H1 (cell line): ENCODE measurements at regions not wholly inside any gene's neighbourhood (a gene's known extent, or its start where the extent isn't known, plus 50 kb on each side); places are given as distances from the start of the nearest gene placed in this dataset.

ENCODE experiments used
- CTCF ChIA-PET: fragments of 300-600 bp; sonication (Branson Sonifier 250); formaldehyde crosslinking; loops from one replicate; lab custom pipeline; 2021; ENCODE audit not compliant: partially characterized antibody; lab: Charles Lee
- POLR2A ChIA-PET: fragments of 300-600 bp; sonication (Branson Sonifier 250); formaldehyde crosslinking; loops from one replicate; lab custom pipeline; 2021; ENCODE audit warnings: inconsistent platforms; ENCODE audit not compliant: partially characterized antibody; lab: Charles Lee
- DNase-seq, 2 experiments: peaks; one replicate each; pipeline versions ENCODE4 v3.0.0 to v3.0.0-alpha.2; 2010 to 2022; ENCODE audit warnings: low spot score in 2 of 2, low read depth in 1 of 2, mixed read lengths in 1 of 2
- FAIRE-seq: peaks from 2 replicates; lab custom pipeline; 2011; peaks lifted over from hg19 to GRCh38; lab: Jason Lieb, UNC
- H2AFZ ChIP-seq: 2 replicates; pipeline ENCODE4 v1.8.1; 2012; ENCODE audit warnings: low read length, inconsistent platforms
- H2AK5ac ChIP-seq: 2 replicates; pipeline ENCODE4 v1.6.1; 2013; ENCODE audit warnings: low read depth, low read length
- H2BK120ac ChIP-seq: replicated peaks from 2 replicates; pipeline ENCODE3; 2013; ENCODE audit warnings: low read depth, low read length, inconsistent platforms
- H2BK12ac ChIP-seq: 2 replicates; pipeline ENCODE4 v1.6.1; 2013; ENCODE audit warnings: low read depth, low read length
- H2BK15ac ChIP-seq: 2 replicates; pipeline ENCODE4 v1.6.1; 2013; ENCODE audit warnings: low read length
- H2BK20ac ChIP-seq: 2 replicates; pipeline ENCODE4 v1.6.1; 2013; ENCODE audit warnings: low read length
- H2BK5ac ChIP-seq: 2 replicates; pipeline ENCODE4 v1.6.1; 2013; ENCODE audit warnings: low read depth, low read length
- H3K14ac ChIP-seq: 2 replicates; pipeline ENCODE4 v1.6.1; 2013; ENCODE audit warnings: inconsistent platforms; ENCODE audit not compliant: insufficient read length
- H3K18ac ChIP-seq: 2 replicates; pipeline ENCODE4 v1.6.1; 2013; ENCODE audit warnings: low read length; ENCODE audit errors: extremely low read depth
- H3K23ac ChIP-seq: 2 replicates; pipeline ENCODE4 v1.6.1; 2013; ENCODE audit warnings: inconsistent platforms; ENCODE audit not compliant: insufficient read length
- H3K23me2 ChIP-seq: 2 replicates; pipeline ENCODE4 v1.6.1; 2013; ENCODE audit warnings: low read depth, low read length
- H3K27ac ChIP-seq: 2 replicates; pipeline ENCODE4 v1.6.1; 2011; ENCODE audit warnings: low read depth, low read length, inconsistent platforms
- H3K27me3 ChIP-seq, 4 experiments: replicated peaks in 1 of 4; 1 replicate in 1 of 4; 2 replicates in 3 of 4; pipeline versions ENCODE4 v1.6.1 to v1.8.1; 2011 to 2013; ENCODE audit warnings: low read length in 3 of 4, mild to moderate bottlenecking in 3 of 4, inconsistent platforms in 2 of 4, mixed read lengths in 2 of 4, moderate library complexity in 1 of 4; ENCODE audit not compliant: control insufficient read depth in 3 of 4, insufficient read depth in 3 of 4; ENCODE audit errors: extremely low read depth in 1 of 4
- H3K36me3 ChIP-seq, 4 experiments: 2 replicates each; pipeline versions ENCODE4 v1.6.1 to v1.8.1; 2011 to 2013; ENCODE audit warnings: mild to moderate bottlenecking in 4 of 4, low read length in 3 of 4, moderate library complexity in 2 of 4, control low read depth in 1 of 4, inconsistent platforms in 1 of 4; ENCODE audit not compliant: insufficient read depth in 4 of 4, control insufficient read depth in 2 of 4
- H3K4ac ChIP-seq: replicated peaks from 2 replicates; pipeline ENCODE3; 2013; ENCODE audit warnings: low read length, low read depth, mixed read lengths, inconsistent platforms; ENCODE audit not compliant: insufficient read length
- H3K4me1 ChIP-seq, 4 experiments: replicated peaks in 1 of 4; 1 replicate in 1 of 4; 2 replicates in 3 of 4; pipeline versions ENCODE4 v1.6.1 to v1.8.1; 2011 to 2013; ENCODE audit warnings: low read length in 3 of 4, inconsistent platforms in 2 of 4, mixed read lengths in 1 of 4; ENCODE audit not compliant: insufficient read depth in 4 of 4, control insufficient read depth in 3 of 4
- H3K4me2 ChIP-seq, 2 experiments: 2 replicates each; pipeline versions ENCODE4 v1.6.1 to v1.8.1; 2011 to 2013; ENCODE audit warnings: low read depth in 2 of 2, low read length in 2 of 2, control low read depth in 1 of 2, inconsistent platforms in 1 of 2, mild to moderate bottlenecking in 1 of 2; ENCODE audit not compliant: insufficient read depth in 1 of 2
- H3K4me3 ChIP-seq, 4 experiments: fragments of 200-600, 300-600 bp in 1 of 4; sonication (generic), shearing (Covaris generic), sonication (Bioruptor Twin) in 1 of 4; 2 replicates each; pipeline versions ENCODE4 v1.5.1 to v1.8.1; 2011 to 2016; ENCODE audit warnings: low read length in 4 of 4, low read depth in 3 of 4, control low read depth in 2 of 4, inconsistent platforms in 2 of 4, mild to moderate bottlenecking in 2 of 4, mixed read lengths in 1 of 4, moderate library complexity in 1 of 4; ENCODE audit not compliant: insufficient read depth in 2 of 4; ENCODE audit errors: extremely low read depth in 1 of 4
- H3K56ac ChIP-seq: replicated peaks from 2 replicates; pipeline ENCODE3; 2013; ENCODE audit warnings: low read depth, mild to moderate bottlenecking, mixed read lengths, low read length, inconsistent platforms; ENCODE audit not compliant: insufficient read length
- H3K79me1 ChIP-seq: 2 replicates; pipeline ENCODE4 v1.6.1; 2013; ENCODE audit warnings: low read depth, low read length, control low read depth
- H3K79me2 ChIP-seq, 2 experiments: 2 replicates each; pipeline versions ENCODE4 v1.6.1 to v1.8.1; 2012 to 2013; ENCODE audit warnings: low read length in 2 of 2, mild to moderate bottlenecking in 2 of 2, inconsistent platforms in 1 of 2; ENCODE audit not compliant: insufficient read depth in 2 of 2, control insufficient read depth in 1 of 2
- H3K9ac ChIP-seq, 4 experiments: replicated peaks in 1 of 4; 1 replicate in 1 of 4; 2 replicates in 3 of 4; pipeline versions ENCODE4 v1.6.1 to v1.8.1; 2011 to 2013; ENCODE audit warnings: low read depth in 3 of 4, low read length in 3 of 4, control low read depth in 2 of 4, mild to moderate bottlenecking in 2 of 4, moderate library complexity in 2 of 4, inconsistent platforms in 1 of 4; ENCODE audit errors: extremely low read depth in 1 of 4
- H3K9me3 ChIP-seq, 2 experiments: 2 replicates each; pipeline versions ENCODE4 v1.6.1 to v1.8.1; 2012 to 2013; ENCODE audit warnings: mild to moderate bottlenecking in 2 of 2, moderate library complexity in 2 of 2, control low read depth in 1 of 2, inconsistent platforms in 1 of 2, low read depth in 1 of 2, low read length in 1 of 2, mixed read lengths in 1 of 2; ENCODE audit not compliant: insufficient read depth in 2 of 2
- H4K20me1 ChIP-seq, 2 experiments: replicated peaks in 1 of 2; 2 replicates each; pipeline versions ENCODE3 to v1.8.1; 2011 to 2013; ENCODE audit warnings: inconsistent platforms in 2 of 2, low read length in 2 of 2, mild to moderate bottlenecking in 1 of 2; ENCODE audit not compliant: insufficient read depth in 2 of 2, control insufficient read depth in 1 of 2
- H4K5ac ChIP-seq: 2 replicates; pipeline ENCODE4 v1.6.1; 2013; ENCODE audit warnings: low read length, low read depth, mixed read lengths, inconsistent platforms; ENCODE audit not compliant: insufficient read length
- H4K8ac ChIP-seq: 2 replicates; pipeline ENCODE4 v1.8.0; 2013; ENCODE audit warnings: mild to moderate bottlenecking, moderate library complexity, low read length, inconsistent platforms; ENCODE audit not compliant: insufficient read depth; ENCODE audit errors: extremely low read depth
- H4K91ac ChIP-seq: replicated peaks from 2 replicates; pipeline ENCODE3; 2013; ENCODE audit warnings: low read length, mixed read lengths, inconsistent platforms; ENCODE audit not compliant: insufficient read length
- CEBPB ChIP-seq: IDR thresholded peaks from 2 replicates; pipeline ENCODE4 v1.6.1; 2012; ENCODE audit warnings: low read depth, low read length
- CHD2 ChIP-seq: IDR thresholded peaks from 2 replicates; pipeline ENCODE4 v1.6.1; 2012; ENCODE audit warnings: low read length, improper control_type of control experiment
- GTF2F1 ChIP-seq: IDR thresholded peaks from 2 replicates; pipeline ENCODE4 v1.6.1; 2012; ENCODE audit warnings: low read depth, low read length, improper control_type of control experiment, borderline replicate concordance
- NANOG ChIP-seq: IDR thresholded peaks from 2 replicates; pipeline ENCODE4 v1.6.1; 2011; ENCODE audit warnings: low read length, low read depth, mild to moderate bottlenecking, inconsistent platforms; ENCODE audit not compliant: insufficient read depth, poor library complexity, severe bottlenecking
- NRF1 ChIP-seq: IDR thresholded peaks from 2 replicates; pipeline ENCODE4 v1.6.1; 2011; ENCODE audit warnings: mild to moderate bottlenecking, low read depth, low read length, improper control_type of control experiment
- SIN3A ChIP-seq, 2 experiments: IDR thresholded peaks in 1 of 2; conservative IDR thresholded peaks in 1 of 2; 2 replicates each; pipeline ENCODE4 v1.6.1; 2011 to 2012; ENCODE audit warnings: low read length in 2 of 2, improper control_type of control experiment in 1 of 2, low read depth in 1 of 2, mild to moderate bottlenecking in 1 of 2
- TBP ChIP-seq: IDR thresholded peaks from 2 replicates; pipeline ENCODE4 v1.6.1; 2011; ENCODE audit warnings: low read depth, low read length, improper control_type of control experiment
- WGBS, 2 experiments: shearing (Covaris generic) in 1 of 2; methylation state at CpG; one replicate each; pipeline versions ENCODE4 v1.1.6 to v1.1.7; 2013 to 2015; ENCODE audit warnings: low lambda C conversion rate in 2 of 2, mixed read lengths in 2 of 2, inconsistent platforms in 1 of 2, low coverage in 1 of 2, missing lambda C conversion rate in 1 of 2; ENCODE audit not compliant: insufficient replicate concordance in 2 of 2, insufficient coverage in 1 of 2, insufficient read length in 1 of 2; ENCODE audit errors: extremely low coverage in 1 of 2, missing lambda C conversion rate in 1 of 2; 5-methylcytosine and 5-hydroxymethylcytosine counted together
- TF ChIP-seq, protein P1 (sequence below): IDR thresholded peaks from 2 replicates; pipeline ENCODE4 v1.6.1; 2012; ENCODE audit warnings: inconsistent platforms
- TF ChIP-seq, protein P2 (sequence below), 3 experiments: IDR thresholded peaks; 1 replicate in 2 of 3; 2 replicates in 1 of 3; pipeline versions ENCODE4 v1.5.1 to v1.6.1; 2011; ENCODE audit warnings: low read length in 3 of 3, mild to moderate bottlenecking in 3 of 3, inconsistent platforms in 2 of 3, low read depth in 1 of 3, moderate library complexity in 1 of 3; ENCODE audit not compliant: insufficient read depth in 1 of 3; ENCODE audit errors: control extremely low read depth in 1 of 3
- TF ChIP-seq, protein P3 (sequence below): IDR thresholded peaks from 2 replicates; pipeline ENCODE4 v1.6.1; 2011; ENCODE audit warnings: low read length, improper control_type of control experiment

DNA sequence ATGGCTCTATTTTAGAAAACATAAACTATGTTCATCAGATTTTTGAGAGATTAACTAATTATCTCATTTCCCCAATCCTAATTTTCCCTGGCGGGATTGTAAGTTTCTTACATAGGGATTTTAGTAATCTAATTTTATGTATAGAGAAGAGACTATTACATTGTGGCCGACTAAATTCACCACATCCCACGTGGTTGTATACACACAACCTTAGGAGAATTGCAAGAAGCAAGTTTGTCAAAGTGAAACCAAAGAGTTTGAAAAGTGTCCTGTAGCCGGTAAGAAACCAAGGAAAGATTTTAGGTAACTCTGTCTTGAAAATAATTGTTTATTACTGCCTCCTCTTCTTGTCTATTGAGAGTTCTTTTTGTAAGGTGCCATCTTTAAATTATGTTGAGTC is 550.6 kb downstream of the LTN1 start:
- no peak overlapping the region for H3K14ac ChIP-seq
- no peak overlapping the region for H2BK12ac ChIP-seq
- no peak overlapping the region for H4K91ac ChIP-seq
- no peaks in the 10 kb centered on the region for H3K36me3 ChIP-seq
- no peak overlapping the region for H3K9ac ChIP-seq
- no peak overlapping the region for H2BK15ac ChIP-seq
- no peak overlapping the region for H3K4ac ChIP-seq
- no peak overlapping the region for H3K23ac ChIP-seq
- WGBS, 2 experiments, result 95% methylated on average over 4 of the region's 4 CpGs; no CpG with 5 or more reads in 1 of the 2 experiments
- H4K8ac ChIP-seq, result no peak overlapping the region
- H3K9me3 ChIP-seq, result no peaks in the 10 kb centered on the region; a peak in 1 of 4 replicates
- ChIA-PET POLR2A (no interaction called here), CTCF (no interaction called here)
- H3K4me3 ChIP-seq, result no peak overlapping the region
- no peak overlapping the region for H3K56ac ChIP-seq
- H2AFZ ChIP-seq, result no peak overlapping the region
- H3K27me3 ChIP-seq, result no peaks in the 10 kb centered on the region
- H2AK5ac ChIP-seq, result no peak overlapping the region
- FAIRE-seq, result no peak
- H3K79me1 ChIP-seq, result no peaks in the 10 kb centered on the region
- H4K20me1 ChIP-seq, result no peaks in the 10 kb centered on the region
- H3K4me1 ChIP-seq, result no peaks in the 10 kb centered on the region
- no peak overlapping the region for H3K27ac ChIP-seq
- H3K79me2 ChIP-seq, result no peaks in the 10 kb centered on the region
- H2BK5ac ChIP-seq, result no peak overlapping the region
- H4K5ac ChIP-seq, result no peak overlapping the region
- H3K23me2 ChIP-seq, result no peaks in the 10 kb centered on the region
- H3K4me2 ChIP-seq, result no peak overlapping the region
- H2BK120ac ChIP-seq, result no peak overlapping the region
- no peak overlapping the region for H2BK20ac ChIP-seq
- no peak for DNase-seq
- H3K18ac ChIP-seq, result no peak overlapping the region
- TF ChIP-seq TBP (no peak), NRF1 (no peak), SIN3A (conservative IDR thresholded peaks at IDR 0.05 in 1 of 2, IDR thresholded peaks at IDR 0.05 in 1 of 2; ENCODE audit: low read depth in 1 of 2, low read length in 2 of 2) (no peak), GTF2F1 (no peak), CHD2 (no peak), CEBPB (no peak), NANOG (no peak)
- TF ChIP-seq, protein P1, sequence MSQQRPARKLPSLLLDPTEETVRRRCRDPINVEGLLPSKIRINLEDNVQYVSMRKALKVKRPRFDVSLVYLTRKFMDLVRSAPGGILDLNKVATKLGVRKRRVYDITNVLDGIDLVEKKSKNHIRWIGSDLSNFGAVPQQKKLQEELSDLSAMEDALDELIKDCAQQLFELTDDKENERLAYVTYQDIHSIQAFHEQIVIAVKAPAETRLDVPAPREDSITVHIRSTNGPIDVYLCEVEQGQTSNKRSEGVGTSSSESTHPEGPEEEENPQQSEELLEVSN, result no peak
- TF ChIP-seq, protein P2, sequence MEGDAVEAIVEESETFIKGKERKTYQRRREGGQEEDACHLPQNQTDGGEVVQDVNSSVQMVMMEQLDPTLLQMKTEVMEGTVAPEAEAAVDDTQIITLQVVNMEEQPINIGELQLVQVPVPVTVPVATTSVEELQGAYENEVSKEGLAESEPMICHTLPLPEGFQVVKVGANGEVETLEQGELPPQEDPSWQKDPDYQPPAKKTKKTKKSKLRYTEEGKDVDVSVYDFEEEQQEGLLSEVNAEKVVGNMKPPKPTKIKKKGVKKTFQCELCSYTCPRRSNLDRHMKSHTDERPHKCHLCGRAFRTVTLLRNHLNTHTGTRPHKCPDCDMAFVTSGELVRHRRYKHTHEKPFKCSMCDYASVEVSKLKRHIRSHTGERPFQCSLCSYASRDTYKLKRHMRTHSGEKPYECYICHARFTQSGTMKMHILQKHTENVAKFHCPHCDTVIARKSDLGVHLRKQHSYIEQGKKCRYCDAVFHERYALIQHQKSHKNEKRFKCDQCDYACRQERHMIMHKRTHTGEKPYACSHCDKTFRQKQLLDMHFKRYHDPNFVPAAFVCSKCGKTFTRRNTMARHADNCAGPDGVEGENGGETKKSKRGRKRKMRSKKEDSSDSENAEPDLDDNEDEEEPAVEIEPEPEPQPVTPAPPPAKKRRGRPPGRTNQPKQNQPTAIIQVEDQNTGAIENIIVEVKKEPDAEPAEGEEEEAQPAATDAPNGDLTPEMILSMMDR (IDR thresholded peaks at IDR 0.05; ENCODE audit: control extremely low read depth in 1 of 3, insufficient read depth in 1 of 3, low read depth in 1 of 3, low read length in 3 of 3), result no peak
- TF ChIP-seq, protein P3, sequence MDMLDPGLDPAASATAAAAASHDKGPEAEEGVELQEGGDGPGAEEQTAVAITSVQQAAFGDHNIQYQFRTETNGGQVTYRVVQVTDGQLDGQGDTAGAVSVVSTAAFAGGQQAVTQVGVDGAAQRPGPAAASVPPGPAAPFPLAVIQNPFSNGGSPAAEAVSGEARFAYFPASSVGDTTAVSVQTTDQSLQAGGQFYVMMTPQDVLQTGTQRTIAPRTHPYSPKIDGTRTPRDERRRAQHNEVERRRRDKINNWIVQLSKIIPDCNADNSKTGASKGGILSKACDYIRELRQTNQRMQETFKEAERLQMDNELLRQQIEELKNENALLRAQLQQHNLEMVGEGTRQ, result no peak
